Keratinocyte (primary cell): ENCODE measurements at regions not wholly inside any gene's neighbourhood (a gene's known extent, or its start where the extent isn't known, plus 50 kb on each side); places are given as distances from the start of the nearest gene placed in this dataset.

Experiments used
- DNase-seq: peaks from one replicate; pipeline ENCODE4 v3.0.0-alpha.2; 2011; ENCODE audit warnings: low read depth, missing footprints, low spot score
- FAIRE-seq: peaks from 2 replicates; lab custom pipeline; 2011; peaks lifted over from hg19 to GRCh38; lab: Jason Lieb, UNC
- H2AFZ ChIP-seq: 2 replicates; pipeline ENCODE4 v1.6.0; 2012; ENCODE audit warnings: low read length, control low read depth, inconsistent platforms; ENCODE audit not compliant: control insufficient read depth
- H3K27ac ChIP-seq: 2 replicates; pipeline ENCODE4 v1.5.1; 2011; ENCODE audit warnings: low read length; ENCODE audit not compliant: control insufficient read depth, insufficient read depth
- H3K27me3 ChIP-seq: 3 replicates; pipeline ENCODE4 v1.6.0; 2011; ENCODE audit warnings: low read length; ENCODE audit not compliant: control insufficient read depth, insufficient read depth; ENCODE audit errors: extremely low read depth
- H3K36me3 ChIP-seq, 2 experiments: 2 replicates in 1 of 2; 3 replicates in 1 of 2; pipeline ENCODE4 v1.5.1; 2011; ENCODE audit warnings: low read length in 2 of 2, mild to moderate bottlenecking in 1 of 2; ENCODE audit not compliant: control insufficient read depth in 2 of 2, insufficient read depth in 2 of 2; ENCODE audit errors: extremely low read depth in 1 of 2
- H3K4me1 ChIP-seq: 3 replicates; pipeline ENCODE4 v1.5.1; 2011; ENCODE audit warnings: low read length; ENCODE audit not compliant: control insufficient read depth, insufficient read depth; ENCODE audit errors: extremely low read depth
- H3K4me2 ChIP-seq: 3 replicates; pipeline ENCODE4 v1.6.0; 2011; ENCODE audit warnings: low read depth, low read length; ENCODE audit not compliant: control insufficient read depth, insufficient read depth; ENCODE audit errors: extremely low read depth
- H3K4me3 ChIP-seq, 3 experiments: fragments of 200-600 bp in 1 of 3; sonication (generic) in 1 of 3; 2 replicates in 2 of 3; 3 replicates in 1 of 3; pipeline ENCODE4 v1.5.1; 2011 to 2016; ENCODE audit warnings: low read length in 3 of 3, mild to moderate bottlenecking in 3 of 3, control low read depth in 2 of 3, inconsistent platforms in 1 of 3, low read depth in 1 of 3, mixed read lengths in 1 of 3, mixed run types in 1 of 3, moderate library complexity in 1 of 3; ENCODE audit not compliant: control insufficient read depth in 2 of 3, insufficient read depth in 2 of 3; ENCODE audit errors: extremely low read depth in 1 of 3
- H3K79me2 ChIP-seq: 2 replicates; pipeline ENCODE4 v1.6.0; 2012; ENCODE audit warnings: low read length; ENCODE audit not compliant: control insufficient read depth, insufficient read depth
- H3K9ac ChIP-seq: 3 replicates; pipeline ENCODE4 v1.6.0; 2011; ENCODE audit warnings: low read length; ENCODE audit not compliant: control insufficient read depth, insufficient read depth; ENCODE audit errors: extremely low read depth
- H3K9me1 ChIP-seq: 3 replicates; pipeline ENCODE4 v1.6.0; 2011; ENCODE audit warnings: low read length; ENCODE audit not compliant: control insufficient read depth, insufficient read depth; ENCODE audit errors: extremely low read depth
- H3K9me3 ChIP-seq: 2 replicates; pipeline ENCODE4 v1.5.1; 2012; ENCODE audit warnings: low read depth, low read length; ENCODE audit not compliant: control insufficient read depth
- H4K20me1 ChIP-seq: 3 replicates; pipeline ENCODE4 v1.6.0; 2011; ENCODE audit warnings: low read length; ENCODE audit not compliant: control insufficient read depth, insufficient read depth; ENCODE audit errors: extremely low read depth
- CTCF ChIP-seq, 3 experiments: IDR thresholded peaks in 1 of 3; conservative IDR thresholded peaks in 1 of 3; optimal IDR thresholded peaks in 1 of 3; 2 replicates in 2 of 3; 3 replicates in 1 of 3; pipeline versions ENCODE3 to v1.5.1; 2011; ENCODE audit warnings: low read length in 3 of 3, mild to moderate bottlenecking in 3 of 3, moderate library complexity in 2 of 3, control low read depth in 1 of 3, inconsistent platforms in 1 of 3; ENCODE audit not compliant: insufficient read depth in 2 of 3; ENCODE audit errors: extremely low read depth in 1 of 3
- EZH2 ChIP-seq: IDR thresholded peaks from one replicate; pipeline ENCODE4 v1.6.1; 2012; ENCODE audit warnings: inconsistent platforms, mild to moderate bottlenecking, low read length, moderate library complexity
- dilution Hi-C: fragments of 300-500 bp; cut with MboI; formaldehyde crosslinking; loops from one replicate; pipeline ENCODE4 v1.7.0; 2020; ENCODE audit warnings: low sequenced_read_pairs; ENCODE audit not compliant: extremely low pct_ligation_motif_present
- small RNA-seq, 3 experiments: library from RNA; depleted of rRNA; stranded (forward); fragments of <200 nt; gene quantifications; one replicate each; pipeline ENCODE3, GENCODE V24; 2012; ENCODE audit warnings: low read depth in 3 of 3, low replicate concordance in 1 of 3; ENCODE audit not compliant: insufficient read length in 3 of 3

GRCh38 chr4:184267673-184268583 is 50.3 kb upstream of the ENPP6 start:
- DNase-seq = peak; percentile 81
- Histone ChIP-seq H3K9ac (peak overlapping the region; percentile 53), H3K27ac (peak overlapping the region; percentile 53), H3K36me3 (no peaks in the 10 kb centered on the region), H3K9me1 (no peaks in the 10 kb centered on the region), H4K20me1 (no peaks in the 10 kb centered on the region), H3K9me3 (no peaks in the 10 kb centered on the region), H3K4me1 (peaks cover 9% of the 10 kb centered on the region), H3K27me3 (no peaks in the 10 kb centered on the region), H3K4me3 (peak overlapping the region; percentile 26 to 65 (median 28)), H3K4me2 (peak overlapping the region; percentile 71), H2AFZ (peak overlapping the region; percentile 64), H3K79me2 (no peaks in the 10 kb centered on the region)
- dilution Hi-C loops = no loop called here
- peak; percentile 43 for FAIRE-seq
- TF ChIP-seq CTCF (optimal IDR thresholded peaks at IDR 0.05 in 1 of 3, IDR thresholded peaks at IDR 0.05 in 1 of 3, conservative IDR thresholded peaks at IDR 0.05 in 1 of 3; ENCODE audit: extremely low read depth in 1 of 3, insufficient read depth in 2 of 3, low read length in 3 of 3) (no peak), EZH2 (no peak)

Small RNA genes lying in the stretch of these regions (small RNA-seq; reads per million reads assigned to genes)
- 0 reads per million in 3 experiments for gene RN7SL28P
